B cell (primary cell): ENCODE measurements at regions not wholly inside any gene's neighbourhood (a gene's known extent, or its start where the extent isn't known, plus 50 kb on each side); places are given as distances from the start of the nearest gene placed in this dataset.

ENCODE experiments used
- ATAC-seq: fragments of 200-7000 bp; cut with Tn5 transposase; one replicate; pipeline ENCODE4 v1.10.0; 2021; ENCODE audit warnings: low read depth, mild to moderate bottlenecking, moderate number of reproducible peaks, moderate library complexity
- CTCF ChIA-PET: fragments of 350-600 bp; sonication (Branson Sonifier 250); formaldehyde crosslinking; loops from one replicate; lab custom pipeline; 2021; ENCODE audit warnings: antibody characterized with exemption, inconsistent platforms; lab: Charles Lee
- POLR2A ChIA-PET: fragments of 350-600 bp; sonication (Branson Sonifier 250); formaldehyde crosslinking; loops from one replicate; lab custom pipeline; 2021; ENCODE audit warnings: antibody characterized with exemption; lab: Charles Lee
- DNase-seq: peaks from one replicate; pipeline ENCODE4 v3.0.0; 2013
- H2AFZ ChIP-seq: 2 replicates; pipeline ENCODE4 v1.6.1; 2012; ENCODE audit warnings: mild to moderate bottlenecking, low read depth, low read length; ENCODE audit not compliant: insufficient read depth, poor library complexity, severe bottlenecking
- H3K27ac ChIP-seq, 2 donors: 1 replicate in 1 of 2; 2 replicates in 1 of 2; pipeline ENCODE4 v1.5.1; 2012 to 2013; ENCODE audit warnings: low read length in 2 of 2, mild to moderate bottlenecking in 2 of 2, moderate library complexity in 1 of 2
- H3K27me3 ChIP-seq, 4 experiments: fragments of 200-600 bp in 1 of 4; sonication (generic) in 1 of 4; replicated peaks in 1 of 4; 1 replicate in 2 of 4; 2 replicates in 2 of 4; pipeline versions ENCODE4 v1.6.1 to v1.7.0; 2013 to 2016; ENCODE audit warnings: low read length in 3 of 4, mild to moderate bottlenecking in 2 of 4, mixed read lengths in 1 of 4, moderate library complexity in 1 of 4; ENCODE audit not compliant: insufficient read depth in 4 of 4, control insufficient read depth in 3 of 4; ENCODE audit errors: control extremely low read depth in 1 of 4
- H3K36me3 ChIP-seq, 2 experiments: replicated peaks in 1 of 2; 1 replicate in 1 of 2; 2 replicates in 1 of 2; pipeline versions ENCODE4 v1.6.1 to v1.7.1; 2013; ENCODE audit warnings: low read length in 1 of 2; ENCODE audit not compliant: insufficient read depth in 2 of 2, control insufficient read depth in 1 of 2; ENCODE audit errors: control extremely low read depth in 1 of 2, extremely low read depth in 1 of 2
- H3K4me1 ChIP-seq, 2 donors: fragments of 200-600 bp in 1 of 2; sonication (generic) in 1 of 2; 1 replicate in 1 of 2; 2 replicates in 1 of 2; pipeline versions ENCODE4 v1.5.1 to v1.6.1; 2013 to 2017; ENCODE audit warnings: low read length in 2 of 2; ENCODE audit not compliant: control insufficient read depth in 2 of 2, insufficient read depth in 2 of 2
- H3K4me2 ChIP-seq: replicated peaks from 2 replicates; pipeline ENCODE3; 2012; ENCODE audit warnings: mild to moderate bottlenecking, low read depth, low read length; ENCODE audit not compliant: poor library complexity, severe bottlenecking
- H3K4me3 ChIP-seq, 5 experiments: fragments of 200-600 bp in 1 of 5; sonication (generic) in 1 of 5; 1 replicate in 3 of 5; 2 replicates in 2 of 5; pipeline versions ENCODE4 v1.5.1 to v1.7.0; 2011 to 2016; ENCODE audit warnings: low read length in 4 of 5, mild to moderate bottlenecking in 4 of 5, low read depth in 2 of 5, control low read depth in 1 of 5, moderate library complexity in 1 of 5; ENCODE audit not compliant: insufficient read depth in 1 of 5; ENCODE audit errors: control extremely low read depth in 1 of 5, extremely low read depth in 1 of 5
- H3K79me2 ChIP-seq: fragments of 200-600 bp; sonication (generic); one replicate; pipeline ENCODE4 v1.6.0; 2016; ENCODE audit warnings: low read length; ENCODE audit not compliant: control insufficient read depth, insufficient read depth
- H3K9ac ChIP-seq: fragments of 200-600 bp; sonication (generic); 2 replicates; pipeline ENCODE4 v1.6.1; 2017; ENCODE audit warnings: mild to moderate bottlenecking, low read length, moderate library complexity
- H3K9me3 ChIP-seq, 3 donors: one replicate each; pipeline versions ENCODE4 v1.6.1 to v1.7.1; 2013; ENCODE audit warnings: low read length in 2 of 3; ENCODE audit not compliant: control insufficient read depth in 2 of 3, insufficient read depth in 1 of 3; ENCODE audit errors: control extremely low read depth in 1 of 3
- H4K20me1 ChIP-seq: 2 replicates; pipeline ENCODE4 v1.6.0; 2012; ENCODE audit warnings: mild to moderate bottlenecking, low read length; ENCODE audit not compliant: insufficient read depth, control insufficient read depth, poor library complexity, severe bottlenecking
- H3K27ac Mint-ChIP-seq: one replicate; pipeline ENCODE4 v1.8.0; 2021; ENCODE audit warnings: mixed read lengths
- H3K27me3 Mint-ChIP-seq: one replicate; pipeline ENCODE4 v1.8.0; 2021; ENCODE audit warnings: mixed read lengths
- H3K4me1 Mint-ChIP-seq: one replicate; pipeline ENCODE4 v1.8.0; 2021; ENCODE audit warnings: mixed read lengths
- H3K4me3 Mint-ChIP-seq: one replicate; pipeline ENCODE4 v1.8.0; 2021; ENCODE audit warnings: mixed read lengths
- H3K9me3 Mint-ChIP-seq: one replicate; pipeline ENCODE4 v1.8.0; 2022; ENCODE audit warnings: mixed read lengths; ENCODE audit not compliant: insufficient read depth
- EZH2 ChIP-seq: IDR thresholded peaks from 2 replicates; pipeline ENCODE4 v1.6.1; 2012; ENCODE audit warnings: borderline replicate concordance, low read depth, mild to moderate bottlenecking, moderate library complexity, low read length; ENCODE audit not compliant: insufficient read depth, poor library complexity, severe bottlenecking
- WGBS: methylation state at CpG from one replicate; pipeline ENCODE4 v1.1.5; 2013; ENCODE audit warnings: missing lambda C conversion rate; ENCODE audit not compliant: insufficient coverage; 5-methylcytosine and 5-hydroxymethylcytosine counted together
- intact Hi-C: fragments of 100-400 bp; cut with micrococcal nuclease; formaldehyde crosslinking; loops from one replicate; pipeline ENCODE4 v1.10.0; 2022
- TF ChIP-seq, protein P1 (sequence below): fragments of 200-600 bp; IDR thresholded peaks from one replicate; pipeline ENCODE4 v1.8.0; 2022; ENCODE audit warnings: antibody characterized with exemption, mild to moderate bottlenecking

- 88% methylated on average over 3 of the region's 3 CpGs for WGBS
- H3K27ac ChIP-seq: no peak overlapping the region
- H4K20me1 ChIP-seq: no peaks in the 10 kb centered on the region
- H3K4me1 ChIP-seq: no peaks in the 10 kb centered on the region
- no peak overlapping the region for H3K4me2 ChIP-seq
- H3K79me2 ChIP-seq: no peaks in the 10 kb centered on the region
- CTCF ChIA-PET: no interaction called here
- no peaks in the 10 kb centered on the region for H3K27me3 ChIP-seq
- H3K9ac ChIP-seq: no peak overlapping the region
- no peaks in the 10 kb centered on the region for H3K9me3 ChIP-seq
- Mint-ChIP-seq H3K27me3 (peaks cover 9% of the 10 kb centered on the region), H3K4me1 (no peaks in the 10 kb centered on the region), H3K27ac (no peak overlapping the region), H3K9me3 (no peaks in the 10 kb centered on the region), H3K4me3 (no peak overlapping the region)
- TF ChIP-seq, protein P1, sequence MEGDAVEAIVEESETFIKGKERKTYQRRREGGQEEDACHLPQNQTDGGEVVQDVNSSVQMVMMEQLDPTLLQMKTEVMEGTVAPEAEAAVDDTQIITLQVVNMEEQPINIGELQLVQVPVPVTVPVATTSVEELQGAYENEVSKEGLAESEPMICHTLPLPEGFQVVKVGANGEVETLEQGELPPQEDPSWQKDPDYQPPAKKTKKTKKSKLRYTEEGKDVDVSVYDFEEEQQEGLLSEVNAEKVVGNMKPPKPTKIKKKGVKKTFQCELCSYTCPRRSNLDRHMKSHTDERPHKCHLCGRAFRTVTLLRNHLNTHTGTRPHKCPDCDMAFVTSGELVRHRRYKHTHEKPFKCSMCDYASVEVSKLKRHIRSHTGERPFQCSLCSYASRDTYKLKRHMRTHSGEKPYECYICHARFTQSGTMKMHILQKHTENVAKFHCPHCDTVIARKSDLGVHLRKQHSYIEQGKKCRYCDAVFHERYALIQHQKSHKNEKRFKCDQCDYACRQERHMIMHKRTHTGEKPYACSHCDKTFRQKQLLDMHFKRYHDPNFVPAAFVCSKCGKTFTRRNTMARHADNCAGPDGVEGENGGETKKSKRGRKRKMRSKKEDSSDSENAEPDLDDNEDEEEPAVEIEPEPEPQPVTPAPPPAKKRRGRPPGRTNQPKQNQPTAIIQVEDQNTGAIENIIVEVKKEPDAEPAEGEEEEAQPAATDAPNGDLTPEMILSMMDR: no peak
- no peak for TF ChIP-seq EZH2
- intact Hi-C loops: no loop called here
- no peak overlapping the region for H3K4me3 ChIP-seq
- no peak for ATAC-seq
- no peaks in the 10 kb centered on the region for H3K36me3 ChIP-seq
- POLR2A ChIA-PET: no interaction called here
- no peak overlapping the region for H2AFZ ChIP-seq
- no peak for DNase-seq
These were observed 72.9 kb upstream of the SLC44A1 start for GRCh38 chr9:105171589-105171988.

DNA sequence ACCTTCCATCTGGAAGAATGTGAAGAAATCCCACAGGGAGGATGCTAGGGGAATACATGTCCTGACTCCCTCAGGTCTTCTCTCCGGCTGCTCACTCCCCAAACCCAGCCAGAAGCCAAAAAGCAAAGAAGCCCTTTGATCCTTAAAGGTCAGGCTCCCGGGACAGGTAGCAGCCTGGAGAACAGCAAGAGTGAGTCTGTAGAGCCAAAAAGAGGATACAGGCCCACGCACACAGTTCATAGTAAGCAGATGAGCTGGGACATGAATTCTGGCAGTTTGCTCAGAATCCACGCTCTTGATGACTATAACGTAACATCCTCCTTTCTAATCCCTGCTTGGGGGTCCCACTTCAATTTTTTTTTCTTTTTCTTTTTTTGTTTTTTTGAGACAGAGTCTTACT, 72.0 kb upstream of the SLC44A1 start:
- H4K20me1 ChIP-seq: no peaks in the 10 kb centered on the region
- H3K27ac ChIP-seq: no peak overlapping the region
- H3K27ac Mint-ChIP-seq: no peak overlapping the region
- no peak overlapping the region for H2AFZ ChIP-seq
- no peaks in the 10 kb centered on the region for H3K27me3 ChIP-seq
- ATAC-seq (no peak), DNase-seq (no peak)
- H3K36me3 ChIP-seq: no peaks in the 10 kb centered on the region
- no peak overlapping the region for H3K4me3 Mint-ChIP-seq
- POLR2A ChIA-PET: no interaction called here
- CTCF ChIA-PET: no interaction called here
- intact Hi-C loops: no loop called here
- 78% methylated on average over 3 of the region's 5 CpGs for WGBS
- no peak for TF ChIP-seq EZH2
- TF ChIP-seq, protein P1: no peak
- no peaks in the 10 kb centered on the region for H3K9me3 Mint-ChIP-seq
- no peaks in the 10 kb centered on the region for H3K4me1 ChIP-seq
- no peaks in the 10 kb centered on the region for H3K79me2 ChIP-seq
- peaks cover 7% of the 10 kb centered on the region for H3K27me3 Mint-ChIP-seq
- H3K4me1 Mint-ChIP-seq: no peaks in the 10 kb centered on the region
- H3K4me3 ChIP-seq: no peak overlapping the region
- H3K9me3 ChIP-seq: no peaks in the 10 kb centered on the region
- no peak overlapping the region for H3K4me2 ChIP-seq
- no peak overlapping the region for H3K9ac ChIP-seq
